Smooth muscle cell (in vitro differentiated cells): ENCODE measurements at regions not wholly inside any gene's neighbourhood (a gene's known extent, or its start where the extent isn't known, plus 50 kb on each side); places are given as distances from the start of the nearest gene placed in this dataset.

ENCODE experiments used
- DNase-seq: peaks from one replicate; lab custom pipeline; 2025; ENCODE audit not compliant: unreplicated experiment; lab: John Stamatoyannopoulos, UW
- H2AFZ ChIP-seq: fragments of 200-600 bp; sonication (generic); 2 replicates; pipeline ENCODE4 v1.6.0; 2016; ENCODE audit warnings: antibody characterized with exemption, low read depth, mild to moderate bottlenecking
- H3F3A ChIP-seq: fragments of 200-600 bp; sonication (generic); 2 replicates; pipeline ENCODE4 v1.6.0; 2017; ENCODE audit warnings: antibody characterized with exemption, low read depth
- H3K27ac ChIP-seq: fragments of 200-600 bp; sonication (generic); 2 replicates; pipeline ENCODE4 v1.5.1; 2016; ENCODE audit warnings: low read depth, mild to moderate bottlenecking
- H3K27me3 ChIP-seq: fragments of 200-600 bp; sonication (generic); 2 replicates; pipeline ENCODE4 v1.6.1; 2016; ENCODE audit warnings: low read depth, mild to moderate bottlenecking
- H3K36me3 ChIP-seq: fragments of 200-600 bp; sonication (generic); 2 replicates; pipeline ENCODE4 v1.5.1; 2016; ENCODE audit warnings: low read depth
- H3K4me1 ChIP-seq: fragments of 200-600 bp; sonication (generic); 2 replicates; pipeline ENCODE4 v1.5.1; 2016; ENCODE audit warnings: low read depth
- H3K4me2 ChIP-seq: fragments of 200-600 bp; sonication (generic); 2 replicates; pipeline ENCODE4 v1.6.0; 2016; ENCODE audit warnings: mild to moderate bottlenecking
- H3K4me3 ChIP-seq: fragments of 200-600 bp; sonication (generic); 2 replicates; pipeline ENCODE4 v1.5.1; 2016; ENCODE audit warnings: mild to moderate bottlenecking
- H3K79me2 ChIP-seq: fragments of 200-600 bp; sonication (generic); 2 replicates; pipeline ENCODE4 v1.6.0; 2016; ENCODE audit warnings: low read depth, mild to moderate bottlenecking
- H3K9ac ChIP-seq: fragments of 200-600 bp; sonication (generic); 2 replicates; pipeline ENCODE4 v1.6.0; 2016; ENCODE audit warnings: low read depth
- H3K9me3 ChIP-seq: fragments of 200-600 bp; sonication (generic); replicated peaks from 2 replicates; pipeline ENCODE4 v1.5.1; 2016; ENCODE audit warnings: low read depth
- H4K20me1 ChIP-seq: fragments of 200-600 bp; sonication (generic); 2 replicates; pipeline ENCODE4 v1.6.0; 2016; ENCODE audit warnings: low read depth
- CTCF ChIP-seq: fragments of 200-600 bp; sonication (generic); IDR thresholded peaks from 2 replicates; pipeline ENCODE4 v1.5.1; 2017; ENCODE audit warnings: borderline replicate concordance, mild to moderate bottlenecking, antibody characterized with exemption; ENCODE audit not compliant: insufficient read depth, poor library complexity, severe bottlenecking
- WGBS: methylation state at CpG from one replicate; pipeline ENCODE4 v1.1.7; 2016; ENCODE audit warnings: low lambda C conversion rate; 5-methylcytosine and 5-hydroxymethylcytosine counted together

- 65% methylated on average over 2 of the region's 2 CpGs for WGBS
- no peak for DNase-seq
- H3K27me3 ChIP-seq = no peaks in the 10 kb centered on the region
- no peak overlapping the region for H3K9ac ChIP-seq
- no peak overlapping the region for H3K27ac ChIP-seq
- H3K79me2 ChIP-seq = no peaks in the 10 kb centered on the region
- no peak overlapping the region for H3K4me2 ChIP-seq
- no peaks in the 10 kb centered on the region for H4K20me1 ChIP-seq
- H2AFZ ChIP-seq = no peak overlapping the region
- H3K9me3 ChIP-seq = no peaks in the 10 kb centered on the region
- H3K4me1 ChIP-seq = no peaks in the 10 kb centered on the region
- H3F3A ChIP-seq = no peaks in the 10 kb centered on the region
- H3K36me3 ChIP-seq = no peaks in the 10 kb centered on the region
- no peak for TF ChIP-seq CTCF
- no peak overlapping the region for H3K4me3 ChIP-seq
Observed at GRCh38 chr9:17009071-17009470, 125.8 kb upstream of the CNTLN start.

DNA sequence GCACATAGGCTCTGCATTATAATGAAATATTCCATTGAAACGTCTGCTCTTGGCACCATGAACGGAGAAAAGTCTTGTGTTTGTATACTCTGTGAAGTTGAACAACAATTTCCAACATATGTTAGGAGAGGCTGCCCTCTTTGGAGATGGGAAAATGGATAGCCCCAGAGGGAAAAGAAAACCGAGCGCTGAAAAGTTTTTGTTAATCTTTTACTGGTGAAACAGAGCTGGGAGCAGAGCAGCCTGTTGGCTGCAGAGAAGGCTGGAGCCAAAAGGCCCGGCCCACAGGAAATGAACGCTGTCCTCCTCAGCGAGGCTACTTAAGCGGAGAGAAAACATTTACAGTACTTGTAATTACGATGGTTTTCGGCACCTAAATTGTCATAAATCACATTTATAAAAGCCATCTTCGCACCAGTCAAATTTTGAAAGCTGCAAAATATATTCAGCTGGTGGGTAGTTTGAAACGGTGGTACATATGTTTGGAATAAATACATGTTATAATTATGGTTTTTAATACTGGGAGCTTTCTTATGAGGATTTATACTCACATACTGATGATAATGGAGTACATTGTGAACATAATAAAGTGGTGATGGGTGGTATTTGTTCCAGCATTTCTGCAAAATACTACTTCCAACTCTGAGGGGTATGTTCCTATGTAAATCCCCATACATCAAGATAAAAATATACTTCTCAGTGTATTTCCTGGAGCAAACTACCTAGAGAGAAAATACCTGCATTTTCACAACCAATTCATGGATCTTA is 129.6 kb upstream of the CNTLN start:
- Histone ChIP-seq H3K4me1 (no peaks in the 10 kb centered on the region), H3K27me3 (no peaks in the 10 kb centered on the region), H3F3A (no peaks in the 10 kb centered on the region), H3K9ac (no peak overlapping the region), H2AFZ (peak overlapping the region; percentile 92), H3K4me2 (peak overlapping the region; percentile 80), H3K36me3 (no peaks in the 10 kb centered on the region), H3K27ac (peak overlapping the region; percentile 47), H3K9me3 (no peaks in the 10 kb centered on the region), H3K4me3 (peak overlapping the region; percentile 33), H3K79me2 (no peaks in the 10 kb centered on the region), H4K20me1 (no peaks in the 10 kb centered on the region)
- TF ChIP-seq CTCF = no peak
- WGBS = 33% methylated on average over 12 of the region's 12 CpGs
- no peak for DNase-seq

- no peaks in the 10 kb centered on the region for H3K4me1 ChIP-seq
- no peaks in the 10 kb centered on the region for H3K79me2 ChIP-seq
- H3K9ac ChIP-seq = no peak overlapping the region
- H3K4me2 ChIP-seq = peak overlapping the region; percentile 80
- TF ChIP-seq CTCF = no peak
- no peaks in the 10 kb centered on the region for H4K20me1 ChIP-seq
- H2AFZ ChIP-seq = peak overlapping the region; percentile 54
- no peak overlapping the region for H3K4me3 ChIP-seq
- no peaks in the 10 kb centered on the region for H3F3A ChIP-seq
- H3K9me3 ChIP-seq = no peaks in the 10 kb centered on the region
- H3K27me3 ChIP-seq = no peaks in the 10 kb centered on the region
- peak overlapping the region; percentile 47 for H3K27ac ChIP-seq
- 59% methylated on average over 5 of the region's 5 CpGs for WGBS
- DNase-seq = no peak
- H3K36me3 ChIP-seq = no peaks in the 10 kb centered on the region
Observed at GRCh38 chr9:17004500-17004899, 130.3 kb upstream of the CNTLN start.
